Spleen (tissue), 11 donors: ENCODE measurements at regions not wholly inside any gene's neighbourhood (a gene's known extent, or its start where the extent isn't known, plus 50 kb on each side); places are given as distances from the start of the nearest gene placed in this dataset.

ENCODE experiments used
- DNase-seq: peaks from one replicate; pipeline ENCODE4 v3.0.0-alpha.2; 2020
- H3K27ac ChIP-seq, 8 donors: fragments of 200-600 bp; sonication (generic) in 7 of 8; 1 replicate in 4 of 8; 2 replicates in 4 of 8; pipeline versions ENCODE4 v1.5.0 to v1.8.0; 2016 to 2021; ENCODE audit warnings: inconsistent platforms in 4 of 8, mild to moderate bottlenecking in 4 of 8, moderate library complexity in 1 of 8
- H3K27me3 ChIP-seq, 7 donors: fragments of 200-600 bp; sonication (generic) in 6 of 7; replicated peaks in 1 of 7; 1 replicate in 4 of 7; 2 replicates in 3 of 7; pipeline versions ENCODE4 v1.5.0 to v1.8.0; 2016 to 2021; ENCODE audit warnings: inconsistent platforms in 3 of 7, mild to moderate bottlenecking in 1 of 7
- H3K36me3 ChIP-seq, 6 donors: fragments of 200-600 bp; sonication (generic) in 5 of 6; 1 replicate in 4 of 6; 2 replicates in 2 of 6; pipeline versions ENCODE4 v1.5.0 to v1.8.0; 2016 to 2021; ENCODE audit warnings: inconsistent platforms in 2 of 6
- H3K4me1 ChIP-seq, 6 donors: fragments of 200-600 bp; sonication (generic) in 5 of 6; 1 replicate in 3 of 6; 2 replicates in 3 of 6; pipeline versions ENCODE4 v1.5.0 to v1.8.0; 2016 to 2021; ENCODE audit warnings: inconsistent platforms in 3 of 6
- H3K4me3 ChIP-seq, 8 donors: fragments of 200-600 bp; sonication (generic) in 7 of 8; 1 replicate in 4 of 8; 2 replicates in 4 of 8; pipeline versions ENCODE4 v1.5.0 to v1.8.0; 2016 to 2021; ENCODE audit warnings: inconsistent platforms in 4 of 8, mild to moderate bottlenecking in 4 of 8, moderate library complexity in 2 of 8
- H3K9me3 ChIP-seq, 8 donors: fragments of 200-600 bp; sonication (generic) in 7 of 8; 1 replicate in 4 of 8; 2 replicates in 4 of 8; pipeline versions ENCODE4 v1.5.0 to v1.8.0; 2016 to 2021; ENCODE audit warnings: inconsistent platforms in 4 of 8
- CTCF ChIP-seq, 11 experiments: fragments of 200-600 bp in 7 of 11; fragments of 450-650 bp in 4 of 11; sonication (generic) in 4 of 11; IDR thresholded peaks in 8 of 11; conservative IDR thresholded peaks in 3 of 11; 1 replicate in 7 of 11; 2 replicates in 4 of 11; pipeline versions ENCODE4 v1.4.0 to v1.8.0; 2016 to 2021; ENCODE audit warnings: antibody characterized with exemption in 11 of 11, inconsistent platforms in 4 of 11, mild to moderate bottlenecking in 1 of 11
- POLR2A ChIP-seq, 3 donors: fragments of 450-650 bp; IDR thresholded peaks; one replicate each; pipeline ENCODE4 v1.5.1; 2017; ENCODE audit warnings: antibody characterized with exemption in 3 of 3, mild to moderate bottlenecking in 1 of 3
- POLR2AphosphoS5 ChIP-seq, 3 donors: sonication (generic); formaldehyde crosslinking; IDR thresholded peaks; one replicate each; pipeline ENCODE4 v1.5.1; 2017; ENCODE audit warnings: antibody characterized with exemption in 3 of 3
- WGBS, 5 donors: extraction: QIAGEN DNeasy Blood & Tissue Kit in 3 of 5; methylation state at CpG; one replicate each; pipeline versions ENCODE4 v1.1.5 to v1.1.7; 2013 to 2018; 5-methylcytosine and 5-hydroxymethylcytosine counted together
- intact Hi-C: fragments of 100-400 bp; cut with DNase I; formaldehyde crosslinking; loops from one replicate; pipeline ENCODE4 v1.15.0; 2023; ENCODE audit warnings: low total_unique reads
- donor health status: healthy with polysubstance abuse.
- donor health status: DM: no; HTN: no; CAD: no; lungs with moderate emphysema.
- donor health status: DM: no; HTN: no; CAD: no.
- donor health status: Bipolar disorder and iron deficiency.
- donor health status: healthy.
- donor health status: DM: no; HTN: no; CAD: no.
- donor health status: DM: yes; HTN: yes; CAD: no.

GRCh38 chr2:56732946-56733345, 549.2 kb downstream of the CCDC85A start:
- intact Hi-C loops, result no loop called here
- TF ChIP-seq CTCF (IDR thresholded peaks at IDR 0.05 in 8 of 11, conservative IDR thresholded peaks at IDR 0.05 in 3 of 11), result no peak
- TF ChIP-seq POLR2A (IDR thresholded peaks at IDR 0.05), result no peak
- no peak for TF ChIP-seq POLR2AphosphoS5 (IDR thresholded peaks at IDR 0.05)

GRCh38 chr2:56739413-56739812, 555.6 kb downstream of the CCDC85A start:
- Histone ChIP-seq H3K36me3 (no peaks in the 10 kb centered on the region), H3K27me3 (no peaks in the 10 kb centered on the region), H3K4me1 (no peaks in the 10 kb centered on the region), H3K27ac (no peak overlapping the region), H3K4me3 (no peak overlapping the region), H3K9me3 (peaks cover 0 to 11% (median 4%) of the 10 kb centered on the region in 8 donors)
- intact Hi-C loops, result no loop called here
- no peak for DNase-seq
- WGBS, 5 donors, result 38 to 76% (median 56%) methylated on average over 1 of the region's 1 CpG
- no peak for TF ChIP-seq POLR2A (IDR thresholded peaks at IDR 0.05)
- no peak for TF ChIP-seq POLR2AphosphoS5 (IDR thresholded peaks at IDR 0.05)
- no peak for TF ChIP-seq CTCF (IDR thresholded peaks at IDR 0.05 in 8 of 11, conservative IDR thresholded peaks at IDR 0.05 in 3 of 11)

More at GRCh38 chr2:56732946-56733345, 549.2 kb downstream of the CCDC85A start:
- H3K27ac ChIP-seq, result no peak overlapping the region
- no peak overlapping the region for H3K4me3 ChIP-seq
- H3K27me3 ChIP-seq, result no peaks in the 10 kb centered on the region
- H3K9me3 ChIP-seq, result peaks cover 0 to 20% (median 6%) of the 10 kb centered on the region in 8 donors
- H3K36me3 ChIP-seq, result no peaks in the 10 kb centered on the region
- WGBS, 5 donors, result 69 to 86% (median 82%) methylated on average over 2 of the region's 2 CpGs
- no peaks in the 10 kb centered on the region for H3K4me1 ChIP-seq
- DNase-seq, result no peak

GRCh38 chr2:56741601-56742102, 557.9 kb downstream of the CCDC85A start:
- no peaks in the 10 kb centered on the region for H3K36me3 ChIP-seq
- H3K9me3 ChIP-seq, result no peaks in the 10 kb centered on the region
- no peak overlapping the region for H3K4me3 ChIP-seq
- H3K27me3 ChIP-seq, result no peaks in the 10 kb centered on the region
- no peaks in the 10 kb centered on the region for H3K4me1 ChIP-seq
- DNase-seq, result no peak
- intact Hi-C loops, result loop anchor here (10.0 kb wide), 1 partner anchor 557 kb away; the partner anchor contains the start of gene CCDC85A
- TF ChIP-seq CTCF (IDR thresholded peaks at IDR 0.05 in 8 of 11, conservative IDR thresholded peaks at IDR 0.05 in 3 of 11) (no peak), POLR2AphosphoS5 (IDR thresholded peaks at IDR 0.05) (no peak), POLR2A (IDR thresholded peaks at IDR 0.05) (no peak)
- H3K27ac ChIP-seq, result no peak overlapping the region
- 73 to 84% (median 74%) methylated on average over 5 of the region's 5 CpGs for WGBS, 5 donors

- WGBS, 5 donors, result 77 to 96% (median 85%) methylated on average over 3 of the region's 3 CpGs
- Histone ChIP-seq H3K36me3 (no peaks in the 10 kb centered on the region), H3K4me3 (no peak overlapping the region), H3K9me3 (no peaks in the 10 kb centered on the region), H3K27ac (no peak overlapping the region), H3K4me1 (no peaks in the 10 kb centered on the region), H3K27me3 (no peaks in the 10 kb centered on the region)
- intact Hi-C loops, result loop anchor here (10.0 kb wide), 1 partner anchor 559 kb away; the partner anchor contains the start of gene CCDC85A
- DNase-seq, result no peak
- TF ChIP-seq CTCF (IDR thresholded peaks at IDR 0.05 in 8 of 11, conservative IDR thresholded peaks at IDR 0.05 in 3 of 11) (no peak), POLR2A (IDR thresholded peaks at IDR 0.05) (no peak), POLR2AphosphoS5 (IDR thresholded peaks at IDR 0.05) (no peak)
Measured at GRCh38 chr2:56743807-56744206, 560.0 kb downstream of the CCDC85A start.
